ENCODE measurements at regions not wholly inside any gene's neighbourhood (a gene's known extent, or its start where the extent isn't known, plus 50 kb on each side); places are given as distances from the start of the nearest gene placed in this dataset.

DNA sequence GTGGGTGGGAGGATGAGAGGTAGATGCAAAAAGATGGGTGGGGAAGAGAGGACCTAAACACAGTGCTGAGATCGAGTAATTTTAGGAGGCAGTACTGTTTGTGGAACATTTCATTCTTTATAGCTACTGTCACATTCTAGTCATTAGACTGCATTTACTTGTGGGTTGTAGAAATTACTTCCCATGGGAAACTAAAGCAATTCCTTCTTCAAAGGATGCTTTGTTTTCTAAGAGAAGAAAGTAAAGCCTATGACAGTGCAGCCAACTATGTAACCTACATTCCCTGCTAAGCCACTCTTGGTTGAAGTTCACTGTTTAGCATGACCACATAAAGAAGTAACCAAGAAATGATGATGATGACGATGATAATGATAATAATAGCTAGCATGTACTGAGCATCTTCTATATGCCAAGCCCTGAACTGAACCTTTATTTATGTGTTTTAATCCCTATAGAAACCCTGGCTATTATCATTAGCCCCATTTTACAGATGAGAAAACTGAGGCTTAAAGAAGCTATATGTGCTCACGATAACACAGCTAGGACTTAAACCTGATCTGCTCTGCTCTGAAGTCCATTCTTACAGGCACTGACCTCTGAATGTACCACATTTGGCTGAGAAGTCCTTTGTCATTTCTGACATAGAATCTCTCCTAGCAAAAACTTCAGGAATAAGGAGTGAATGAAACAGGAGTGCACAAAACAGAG is 114.5 kb upstream of the KIT start:
- no peaks in the 10 kb centered on the region for H3K9me3 ChIP-seq (ENCODE audit: low read depth)
- no peaks in the 10 kb centered on the region for H3K36me3 Mint-ChIP-seq
- no peak overlapping the region for H3K27ac ChIP-seq
- no peak overlapping the region for H3K4me3 Mint-ChIP-seq
- H4K20me1 ChIP-seq (ENCODE audit: low read depth) = no peaks in the 10 kb centered on the region
- no peak overlapping the region for H2AFZ ChIP-seq (replicated peaks)
- peaks cover 16% of the 10 kb centered on the region for H3K27me3 Mint-ChIP-seq (ENCODE audit: insufficient read depth, low read depth)
- H3K4me1 ChIP-seq = peaks cover 27% of the 10 kb centered on the region
- H3K27me3 ChIP-seq = no peaks in the 10 kb centered on the region
- peaks cover 16% of the 10 kb centered on the region for H3F3A ChIP-seq (ENCODE audit: low read depth)
- H3K27ac Mint-ChIP-seq = no peak overlapping the region
- no peak overlapping the region for H3K4me3 ChIP-seq
- H3K9ac ChIP-seq = no peak overlapping the region
- no peaks in the 10 kb centered on the region for H3K9me3 Mint-ChIP-seq
- H3K4me1 Mint-ChIP-seq = peaks cover 46% of the 10 kb centered on the region
- no peak for DNase-seq (ENCODE audit: low spot score)
- no peak overlapping the region for H3K4me2 ChIP-seq
- H3K79me2 ChIP-seq (ENCODE audit: low read depth) = no peaks in the 10 kb centered on the region
- no peaks in the 10 kb centered on the region for H3K36me3 ChIP-seq
- TF ChIP-seq, protein P1, sequence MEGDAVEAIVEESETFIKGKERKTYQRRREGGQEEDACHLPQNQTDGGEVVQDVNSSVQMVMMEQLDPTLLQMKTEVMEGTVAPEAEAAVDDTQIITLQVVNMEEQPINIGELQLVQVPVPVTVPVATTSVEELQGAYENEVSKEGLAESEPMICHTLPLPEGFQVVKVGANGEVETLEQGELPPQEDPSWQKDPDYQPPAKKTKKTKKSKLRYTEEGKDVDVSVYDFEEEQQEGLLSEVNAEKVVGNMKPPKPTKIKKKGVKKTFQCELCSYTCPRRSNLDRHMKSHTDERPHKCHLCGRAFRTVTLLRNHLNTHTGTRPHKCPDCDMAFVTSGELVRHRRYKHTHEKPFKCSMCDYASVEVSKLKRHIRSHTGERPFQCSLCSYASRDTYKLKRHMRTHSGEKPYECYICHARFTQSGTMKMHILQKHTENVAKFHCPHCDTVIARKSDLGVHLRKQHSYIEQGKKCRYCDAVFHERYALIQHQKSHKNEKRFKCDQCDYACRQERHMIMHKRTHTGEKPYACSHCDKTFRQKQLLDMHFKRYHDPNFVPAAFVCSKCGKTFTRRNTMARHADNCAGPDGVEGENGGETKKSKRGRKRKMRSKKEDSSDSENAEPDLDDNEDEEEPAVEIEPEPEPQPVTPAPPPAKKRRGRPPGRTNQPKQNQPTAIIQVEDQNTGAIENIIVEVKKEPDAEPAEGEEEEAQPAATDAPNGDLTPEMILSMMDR (IDR thresholded peaks at IDR 0.05) = no peak
- TF ChIP-seq EZH2 (IDR thresholded peaks at IDR 0.05) (no peak), EZH2phosphoT487 (IDR thresholded peaks at IDR 0.05) (no peak)

DNA sequence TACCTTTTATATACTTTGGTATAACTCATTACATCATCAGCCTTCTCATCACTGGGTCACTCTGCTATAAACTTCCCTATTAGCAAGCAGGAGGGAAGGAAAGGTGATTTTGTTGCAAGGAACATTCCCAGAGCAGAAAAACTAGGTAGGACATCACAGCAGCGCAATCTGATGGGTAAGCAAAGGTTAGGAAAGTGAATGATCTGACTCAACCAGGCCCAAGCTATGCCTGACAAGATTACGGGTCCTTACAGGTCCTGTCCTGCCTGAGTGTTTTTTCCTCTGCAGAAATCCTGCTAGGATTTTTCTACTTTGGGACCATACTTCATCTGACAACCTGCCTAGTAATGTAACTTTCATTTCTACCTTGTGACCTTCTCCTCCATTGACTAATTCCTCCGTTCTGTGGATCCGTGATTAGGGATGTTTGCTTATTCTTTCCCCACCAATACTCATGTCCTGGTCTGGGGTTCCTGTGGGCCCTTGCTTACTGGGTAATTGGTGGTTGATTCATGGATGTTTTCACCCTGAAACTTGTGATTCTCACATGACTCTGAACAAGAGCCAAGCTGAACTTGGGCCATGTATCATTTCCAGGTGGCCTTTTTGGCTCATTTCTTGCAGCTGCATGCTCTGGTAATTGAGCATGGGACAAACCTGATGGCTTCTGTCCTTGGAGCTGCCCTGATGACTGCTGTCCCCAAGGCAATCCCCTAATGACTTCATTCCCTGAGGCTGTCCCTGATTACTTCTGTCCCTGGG is 111.9 kb upstream of the KIT start:
- H3K4me1 ChIP-seq = peaks cover 27% of the 10 kb centered on the region
- Mint-ChIP-seq H3K4me1 (peaks cover 31% of the 10 kb centered on the region), H3K36me3 (no peaks in the 10 kb centered on the region), H3K27ac (no peak overlapping the region), H3K9me3 (no peaks in the 10 kb centered on the region), H3K27me3 (ENCODE audit: insufficient read depth, low read depth) (peaks cover 11% of the 10 kb centered on the region), H3K4me3 (no peak overlapping the region)
- peaks cover 3% of the 10 kb centered on the region for H3F3A ChIP-seq (ENCODE audit: low read depth)
- H4K20me1 ChIP-seq (ENCODE audit: low read depth) = no peaks in the 10 kb centered on the region
- H3K36me3 ChIP-seq = no peaks in the 10 kb centered on the region
- H3K27ac ChIP-seq = no peak overlapping the region
- TF ChIP-seq EZH2 (IDR thresholded peaks at IDR 0.05) = no peak
- no peak for TF ChIP-seq EZH2phosphoT487 (IDR thresholded peaks at IDR 0.05)
- TF ChIP-seq, protein P1 (IDR thresholded peaks at IDR 0.05) = no peak
- H3K9ac ChIP-seq = no peak overlapping the region
- H3K79me2 ChIP-seq (ENCODE audit: low read depth) = no peaks in the 10 kb centered on the region
- H3K4me3 ChIP-seq = no peak overlapping the region
- H3K4me2 ChIP-seq = no peak overlapping the region
- no peaks in the 10 kb centered on the region for H3K9me3 ChIP-seq (ENCODE audit: low read depth)
- no peak overlapping the region for H2AFZ ChIP-seq (replicated peaks)
- DNase-seq (ENCODE audit: low spot score) = no peak
- H3K27me3 ChIP-seq = no peaks in the 10 kb centered on the region

DNA sequence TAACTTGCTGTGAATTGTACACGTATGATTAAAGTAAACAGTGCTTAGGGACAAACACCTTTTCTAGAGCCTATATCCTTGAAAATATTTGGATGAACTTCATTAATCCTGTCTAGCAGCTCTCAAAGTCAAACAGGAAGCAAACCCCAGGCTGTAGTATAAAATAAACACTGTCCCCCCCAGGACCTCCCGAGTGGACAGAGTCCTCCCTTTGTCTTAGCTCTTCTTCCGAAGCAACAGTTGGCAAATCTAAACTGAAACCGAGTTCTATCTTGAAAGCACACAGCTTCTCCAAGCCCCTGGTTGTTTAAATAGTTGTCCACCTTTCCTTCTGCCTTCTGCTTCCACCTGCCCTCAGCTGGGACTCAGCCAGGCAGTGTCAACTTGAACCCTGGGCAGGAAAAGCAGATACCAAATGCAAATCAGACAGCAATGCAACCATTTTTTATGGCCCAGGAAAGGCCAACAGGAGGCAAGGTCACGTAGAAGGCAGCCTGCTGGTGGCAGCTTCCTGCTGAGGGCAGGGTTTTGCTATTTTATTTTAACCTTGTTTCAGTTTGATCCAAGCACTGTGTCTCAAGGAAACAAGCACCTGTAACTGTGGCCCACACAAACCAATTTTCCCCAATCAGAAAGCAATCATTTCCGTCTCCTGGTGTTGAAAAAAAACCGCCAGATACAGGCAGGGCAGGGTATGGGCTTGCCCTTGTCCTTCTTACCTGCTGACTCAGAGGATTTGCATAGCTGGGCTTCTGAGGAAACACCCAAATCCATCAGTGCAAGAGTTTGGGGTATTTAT is 110.3 kb upstream of the KIT start:
- Mint-ChIP-seq H3K9me3 (no peaks in the 10 kb centered on the region), H3K27ac (no peak overlapping the region), H3K27me3 (ENCODE audit: insufficient read depth, low read depth) (peaks cover 11% of the 10 kb centered on the region), H3K4me3 (no peak overlapping the region), H3K36me3 (no peaks in the 10 kb centered on the region), H3K4me1 (peaks cover 15% of the 10 kb centered on the region)
- Histone ChIP-seq H3K9me3 (ENCODE audit: low read depth) (no peaks in the 10 kb centered on the region), H3K4me3 (no peak overlapping the region), H3F3A (ENCODE audit: low read depth) (peaks cover 3% of the 10 kb centered on the region), H3K36me3 (no peaks in the 10 kb centered on the region), H3K27me3 (no peaks in the 10 kb centered on the region), H3K4me1 (peaks cover 12% of the 10 kb centered on the region), H3K79me2 (ENCODE audit: low read depth) (no peaks in the 10 kb centered on the region), H4K20me1 (ENCODE audit: low read depth) (no peaks in the 10 kb centered on the region), H3K4me2 (no peak overlapping the region), H3K9ac (no peak overlapping the region), H3K27ac (no peak overlapping the region), H2AFZ (replicated peaks) (no peak overlapping the region)
- TF ChIP-seq, protein P1 (IDR thresholded peaks at IDR 0.05) = no peak
- no peak for TF ChIP-seq EZH2 (IDR thresholded peaks at IDR 0.05)
- no peak for DNase-seq (ENCODE audit: low spot score)

Data from neural progenitor cell (in vitro differentiated cells).